Trophoblast cell (in vitro differentiated cells and primary cell): ENCODE measurements at regions not wholly inside any gene's neighbourhood (a gene's known extent, or its start where the extent isn't known, plus 50 kb on each side); places are given as distances from the start of the nearest gene placed in this dataset.

Source experiments
- DNase-seq, 2 donors: peaks; one replicate each; pipeline ENCODE4 v3.0.0-alpha.2; 2016
- H2AFZ ChIP-seq: 2 replicates; pipeline ENCODE4 v1.6.1; 2013; ENCODE audit warnings: low read length, moderate library complexity, mild to moderate bottlenecking; ENCODE audit not compliant: insufficient read depth, poor library complexity
- H2AK5ac ChIP-seq: 2 replicates; pipeline ENCODE4 v1.6.1; 2013; ENCODE audit warnings: mild to moderate bottlenecking, low read length
- H2BK120ac ChIP-seq: 2 replicates; pipeline ENCODE4 v1.6.1; 2013; ENCODE audit warnings: low read length, mild to moderate bottlenecking, moderate library complexity; ENCODE audit not compliant: insufficient read depth, poor library complexity
- H2BK12ac ChIP-seq: 2 replicates; pipeline ENCODE4 v1.6.1; 2013; ENCODE audit warnings: mild to moderate bottlenecking, low read length, moderate library complexity
- H2BK5ac ChIP-seq: 2 replicates; pipeline ENCODE4 v1.6.1; 2013; ENCODE audit warnings: low read length, low read depth, moderate library complexity, mild to moderate bottlenecking; ENCODE audit not compliant: poor library complexity
- H3K14ac ChIP-seq: 2 replicates; pipeline ENCODE4 v1.6.1; 2013; ENCODE audit warnings: mild to moderate bottlenecking, low read length
- H3K18ac ChIP-seq: 2 replicates; pipeline ENCODE4 v1.6.1; 2013; ENCODE audit warnings: mild to moderate bottlenecking, low read length
- H3K23ac ChIP-seq: 2 replicates; pipeline ENCODE4 v1.6.1; 2013; ENCODE audit warnings: low read length
- H3K27ac ChIP-seq: 2 replicates; pipeline ENCODE4 v1.5.1; 2013; ENCODE audit warnings: low read depth, mild to moderate bottlenecking, inconsistent platforms, low read length, moderate library complexity
- H3K27me3 ChIP-seq: 2 replicates; pipeline ENCODE4 v1.6.1; 2013; ENCODE audit warnings: inconsistent platforms, mild to moderate bottlenecking, low read length, moderate library complexity; ENCODE audit not compliant: insufficient read depth
- H3K36me3 ChIP-seq, 2 experiments: 1 replicate in 1 of 2; 2 replicates in 1 of 2; pipeline ENCODE4 v1.6.1; 2013; ENCODE audit warnings: low read length in 2 of 2, mild to moderate bottlenecking in 2 of 2, moderate library complexity in 1 of 2; ENCODE audit not compliant: insufficient read depth in 2 of 2, control insufficient read depth in 1 of 2
- H3K4ac ChIP-seq: 2 replicates; pipeline ENCODE4 v1.6.1; 2013; ENCODE audit warnings: low read depth, mild to moderate bottlenecking, low read length, moderate library complexity
- H3K4me1 ChIP-seq, 2 experiments: 1 replicate in 1 of 2; 2 replicates in 1 of 2; pipeline ENCODE4 v1.6.1; 2013; ENCODE audit warnings: low read length in 2 of 2, mild to moderate bottlenecking in 2 of 2, moderate library complexity in 1 of 2; ENCODE audit not compliant: insufficient read depth in 2 of 2, control insufficient read depth in 1 of 2
- H3K4me2 ChIP-seq: 2 replicates; pipeline ENCODE4 v1.6.1; 2013; ENCODE audit warnings: inconsistent platforms, mild to moderate bottlenecking, low read length, moderate library complexity
- H3K4me3 ChIP-seq: 2 replicates; pipeline ENCODE4 v1.5.1; 2013; ENCODE audit warnings: mild to moderate bottlenecking, low read depth, low read length, inconsistent platforms
- H3K79me1 ChIP-seq: one replicate; pipeline ENCODE4 v1.6.1; 2013; ENCODE audit warnings: low read length
- H3K79me2 ChIP-seq: 2 replicates; pipeline ENCODE4 v1.6.1; 2013; ENCODE audit warnings: low read length, mild to moderate bottlenecking; ENCODE audit not compliant: control insufficient read depth, insufficient read depth, poor library complexity
- H3K9ac ChIP-seq: 2 replicates; pipeline ENCODE4 v1.6.1; 2013; ENCODE audit warnings: mild to moderate bottlenecking, low read length
- H3K9me3 ChIP-seq: 2 replicates; pipeline ENCODE4 v1.6.1; 2013; ENCODE audit warnings: low read depth, mild to moderate bottlenecking, control low read depth, inconsistent platforms, low read length; ENCODE audit not compliant: insufficient read depth
- H4K12ac ChIP-seq: 2 replicates; pipeline ENCODE4 v1.6.1; 2013; ENCODE audit warnings: low read depth, mild to moderate bottlenecking, low read length, moderate library complexity
- H4K8ac ChIP-seq: 2 replicates; pipeline ENCODE4 v1.6.1; 2013; ENCODE audit warnings: low read depth, mild to moderate bottlenecking, low read length, moderate library complexity
- H4K91ac ChIP-seq: one replicate; pipeline ENCODE4 v1.6.1; 2013; ENCODE audit warnings: low read depth, mild to moderate bottlenecking, low read length, moderate library complexity
- WGBS: extraction: QIAGEN DNeasy Blood & Tissue Kit; methylation state at CpG from one replicate; pipeline ENCODE4 v1.1.7; 2013; ENCODE audit warnings: missing lambda C conversion rate; ENCODE audit not compliant: insufficient read length, insufficient coverage; ENCODE audit errors: extremely low coverage; 5-methylcytosine and 5-hydroxymethylcytosine counted together

- Histone ChIP-seq H3K14ac (no peak overlapping the region), H4K91ac (no peak overlapping the region), H2BK12ac (no peak overlapping the region), H3K23ac (no peak overlapping the region), H3K79me2 (no peaks in the 10 kb centered on the region), H3K27me3 (no peaks in the 10 kb centered on the region), H3K9ac (no peak overlapping the region), H2AK5ac (no peak overlapping the region), H3K4me1 (no peaks in the 10 kb centered on the region), H3K79me1 (no peaks in the 10 kb centered on the region), H3K4me3 (no peak overlapping the region), H3K18ac (no peak overlapping the region), H4K8ac (no peak overlapping the region), H3K4me2 (no peak overlapping the region), H3K4ac (no peak overlapping the region), H2BK120ac (no peak overlapping the region), H2AFZ (no peak overlapping the region), H3K9me3 (peaks cover 1% of the 10 kb centered on the region), H3K27ac (no peak overlapping the region), H3K36me3 (no peaks in the 10 kb centered on the region), H2BK5ac (no peak overlapping the region), H4K12ac (no peak overlapping the region)
- WGBS, result no CpG with 5 or more reads among the region's 2 CpGs
- DNase-seq, result peak; percentile 40 to 71
Measured at GRCh38 chr11:19603771-19604170, 108.9 kb upstream of the NAV2 start.

GRCh38 chr11:19602891-19603290 is 109.7 kb upstream of the NAV2 start:
- Histone ChIP-seq H3K4me1 (peaks cover under 1 to 2% of the 10 kb centered on the region in 2 experiments), H3K27me3 (no peaks in the 10 kb centered on the region), H4K12ac (no peak overlapping the region), H3K4me2 (no peak overlapping the region), H2AFZ (no peak overlapping the region), H4K8ac (no peak overlapping the region), H3K79me1 (no peaks in the 10 kb centered on the region), H3K9me3 (peaks cover 1% of the 10 kb centered on the region), H3K27ac (no peak overlapping the region), H3K79me2 (no peaks in the 10 kb centered on the region), H3K18ac (no peak overlapping the region), H2BK12ac (no peak overlapping the region), H2BK5ac (no peak overlapping the region), H3K9ac (no peak overlapping the region), H3K4ac (no peak overlapping the region), H3K14ac (no peak overlapping the region), H3K4me3 (no peak overlapping the region), H2BK120ac (no peak overlapping the region), H2AK5ac (no peak overlapping the region), H3K23ac (no peak overlapping the region), H3K36me3 (no peaks in the 10 kb centered on the region), H4K91ac (no peak overlapping the region)
- no CpG with 5 or more reads among the region's 6 CpGs for WGBS
- DNase-seq, result no peak

DNA sequence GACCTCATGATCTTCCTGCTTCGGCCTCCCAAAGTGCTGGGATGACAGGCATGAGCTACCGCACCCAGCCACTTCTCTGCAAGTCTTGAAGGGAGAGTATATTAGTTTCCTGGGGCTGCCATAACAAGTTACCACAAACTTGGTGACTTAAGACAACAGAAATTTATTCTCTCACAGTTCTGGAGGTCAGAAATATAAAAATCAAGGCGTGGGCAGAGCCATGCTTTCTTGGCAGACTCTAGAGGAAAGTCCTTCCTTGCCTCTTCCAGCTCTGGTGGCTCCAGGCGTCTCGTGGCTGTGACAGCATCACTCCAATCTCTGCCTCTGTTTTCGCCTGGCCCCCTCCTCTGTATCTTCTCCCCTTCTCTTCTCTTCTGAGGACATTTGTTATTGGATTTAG is 110.2 kb upstream of the NAV2 start:
- no peak for DNase-seq
- Histone ChIP-seq H3K4ac (no peak overlapping the region), H3K4me1 (peaks cover 4 to 5% of the 10 kb centered on the region in 2 experiments), H3K79me2 (no peaks in the 10 kb centered on the region), H3K27ac (no peak overlapping the region), H2AK5ac (no peak overlapping the region), H3K9ac (no peak overlapping the region), H2BK120ac (no peak overlapping the region), H4K12ac (no peak overlapping the region), H3K9me3 (peaks cover 1% of the 10 kb centered on the region), H2AFZ (no peak overlapping the region), H2BK5ac (no peak overlapping the region), H3K4me3 (no peak overlapping the region), H4K8ac (no peak overlapping the region), H3K79me1 (no peaks in the 10 kb centered on the region), H3K14ac (no peak overlapping the region), H3K27me3 (no peaks in the 10 kb centered on the region), H3K23ac (no peak overlapping the region), H2BK12ac (no peak overlapping the region), H3K18ac (no peak overlapping the region), H3K4me2 (no peak overlapping the region), H3K36me3 (no peaks in the 10 kb centered on the region), H4K91ac (no peak overlapping the region)
- no CpG with 5 or more reads among the region's 6 CpGs for WGBS

- Histone ChIP-seq H3K36me3 (no peaks in the 10 kb centered on the region), H3K79me2 (no peaks in the 10 kb centered on the region), H4K8ac (no peak overlapping the region), H3K23ac (no peak overlapping the region), H3K4me3 (no peak overlapping the region), H4K91ac (no peak overlapping the region), H2BK12ac (no peak overlapping the region), H3K14ac (no peak overlapping the region), H3K4me1 (peaks cover 4 to 5% of the 10 kb centered on the region in 2 experiments), H2BK120ac (no peak overlapping the region), H3K18ac (no peak overlapping the region), H2AFZ (no peak overlapping the region), H3K9ac (no peak overlapping the region), H3K9me3 (peaks cover 1% of the 10 kb centered on the region), H3K27me3 (no peaks in the 10 kb centered on the region), H2AK5ac (no peak overlapping the region), H3K4ac (no peak overlapping the region), H2BK5ac (no peak overlapping the region), H3K4me2 (no peak overlapping the region), H4K12ac (no peak overlapping the region), H3K27ac (no peak overlapping the region), H3K79me1 (no peaks in the 10 kb centered on the region)
- no peak for DNase-seq
- WGBS, result no CpG with 5 or more reads among the region's 2 CpGs
Measured at GRCh38 chr11:19601235-19601634, 111.4 kb upstream of the NAV2 start.
